Central memory CD8-positive, alpha-beta T cell (primary cell): ENCODE measurements at regions not wholly inside any gene's neighbourhood (a gene's known extent, or its start where the extent isn't known, plus 50 kb on each side); places are given as distances from the start of the nearest gene placed in this dataset.

Experiments
- ATAC-seq: fragments of 150-1000 bp; cut with Tn5 transposase; replicated peaks from 2 replicates; pipeline ENCODE4 v1.10.0; 2022; ENCODE audit warnings: mild to moderate bottlenecking, moderate FRiP score, moderate number of reproducible peaks; ENCODE audit not compliant: poor library complexity, severe bottlenecking; ENCODE audit errors: extremely low read depth
- DNase-seq, 2 donors: peaks; one replicate each; pipeline ENCODE4 v3.0.0; 2021; ENCODE audit warnings: low spot score in 2 of 2
- H3K27ac Mint-ChIP-seq: one replicate; pipeline ENCODE4 v1.8.0; 2022; ENCODE audit warnings: low read depth, mild to moderate bottlenecking, moderate library complexity, mixed read lengths
- H3K27me3 Mint-ChIP-seq: one replicate; pipeline ENCODE4 v1.8.0; 2022; ENCODE audit warnings: mixed read lengths
- H3K36me3 Mint-ChIP-seq: one replicate; pipeline ENCODE4 v1.8.0; 2022; ENCODE audit warnings: mild to moderate bottlenecking, moderate library complexity, mixed read lengths; ENCODE audit not compliant: insufficient read depth
- H3K4me1 Mint-ChIP-seq: one replicate; pipeline ENCODE4 v1.8.0; 2022; ENCODE audit warnings: mixed read lengths
- H3K4me3 Mint-ChIP-seq: one replicate; pipeline ENCODE4 v1.8.0; 2022; ENCODE audit warnings: mild to moderate bottlenecking, moderate library complexity, mixed read lengths
- H3K9me3 Mint-ChIP-seq: one replicate; pipeline ENCODE4 v1.8.0; 2022; ENCODE audit warnings: mixed read lengths

- no peaks in the 10 kb centered on the region for H3K36me3 Mint-ChIP-seq
- no peak for DNase-seq
- no peak overlapping the region for H3K27ac Mint-ChIP-seq
- H3K9me3 Mint-ChIP-seq: peaks cover 5% of the 10 kb centered on the region
- no peak for ATAC-seq
- no peaks in the 10 kb centered on the region for H3K4me1 Mint-ChIP-seq
- no peak overlapping the region for H3K4me3 Mint-ChIP-seq
- no peaks in the 10 kb centered on the region for H3K27me3 Mint-ChIP-seq
These were observed 254.2 kb downstream of the C6orf118 start for GRCh38 chr6:165055231-165055630.

- Mint-ChIP-seq H3K36me3 (no peaks in the 10 kb centered on the region), H3K4me1 (no peaks in the 10 kb centered on the region), H3K27me3 (no peaks in the 10 kb centered on the region), H3K9me3 (peaks cover 15% of the 10 kb centered on the region), H3K27ac (no peak overlapping the region), H3K4me3 (no peak overlapping the region)
- ATAC-seq (no peak), DNase-seq (no peak)
These were observed 256.6 kb downstream of the C6orf118 start for GRCh38 chr6:165052561-165053480.

DNA sequence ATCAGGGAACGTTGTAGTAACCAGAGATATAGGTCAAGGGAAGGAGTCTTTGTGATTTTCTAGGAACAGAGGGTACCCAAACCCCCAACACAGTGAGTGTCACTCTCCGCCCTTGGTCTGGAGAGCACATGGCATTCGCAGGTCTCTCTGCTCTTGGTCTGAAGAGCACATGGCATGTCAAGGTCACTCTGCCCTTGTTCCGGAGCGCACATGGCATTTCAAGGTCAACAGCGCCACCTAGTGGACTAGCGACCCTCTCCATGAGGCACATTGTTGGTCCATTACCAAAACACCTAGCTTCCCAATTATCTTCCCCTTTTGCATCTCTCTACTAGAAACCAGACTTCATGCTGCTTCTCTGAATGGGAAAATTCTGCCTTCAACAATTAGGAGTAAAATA lies 260.0 kb downstream of the C6orf118 start:
- no peak for DNase-seq
- Mint-ChIP-seq H3K27ac (no peak overlapping the region), H3K4me3 (no peak overlapping the region), H3K9me3 (peaks cover 10% of the 10 kb centered on the region), H3K36me3 (no peaks in the 10 kb centered on the region), H3K4me1 (no peaks in the 10 kb centered on the region), H3K27me3 (no peaks in the 10 kb centered on the region)
- ATAC-seq: no peak

- DNase-seq: no peak
- H3K4me1 Mint-ChIP-seq: no peaks in the 10 kb centered on the region
- no peak overlapping the region for H3K27ac Mint-ChIP-seq
- no peak overlapping the region for H3K4me3 Mint-ChIP-seq
- no peaks in the 10 kb centered on the region for H3K36me3 Mint-ChIP-seq
- H3K9me3 Mint-ChIP-seq: peaks cover 15% of the 10 kb centered on the region
- no peaks in the 10 kb centered on the region for H3K27me3 Mint-ChIP-seq
- ATAC-seq: no peak
These were observed 261.5 kb downstream of the C6orf118 start for GRCh38 chr6:165047952-165048351.

DNA sequence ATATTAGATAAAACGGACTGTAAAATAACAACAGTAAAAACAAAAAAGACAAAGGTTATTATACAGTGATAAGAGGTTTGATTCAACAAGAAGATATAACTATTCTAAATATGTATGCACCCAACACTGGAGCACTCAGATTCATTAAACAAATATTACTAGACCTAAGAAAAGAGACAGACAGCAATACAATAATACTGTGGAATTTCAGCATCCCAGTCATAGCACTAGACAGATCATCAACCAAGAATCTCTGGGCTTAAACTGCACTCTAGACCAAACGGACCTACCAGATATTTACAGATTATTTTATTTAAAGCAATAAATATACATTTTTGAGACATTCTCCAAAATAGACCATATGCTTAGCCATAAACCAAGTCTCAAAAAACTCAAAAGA lies 263.8 kb downstream of the C6orf118 start:
- H3K4me1 Mint-ChIP-seq: no peaks in the 10 kb centered on the region
- no peak overlapping the region for H3K27ac Mint-ChIP-seq
- no peaks in the 10 kb centered on the region for H3K36me3 Mint-ChIP-seq
- ATAC-seq: no peak
- no peaks in the 10 kb centered on the region for H3K27me3 Mint-ChIP-seq
- peaks cover 15% of the 10 kb centered on the region for H3K9me3 Mint-ChIP-seq
- DNase-seq: no peak
- no peak overlapping the region for H3K4me3 Mint-ChIP-seq

GRCh38 chr6:165042912-165043311 lies 266.5 kb downstream of the C6orf118 start:
- H3K27ac Mint-ChIP-seq: no peak overlapping the region

DNA sequence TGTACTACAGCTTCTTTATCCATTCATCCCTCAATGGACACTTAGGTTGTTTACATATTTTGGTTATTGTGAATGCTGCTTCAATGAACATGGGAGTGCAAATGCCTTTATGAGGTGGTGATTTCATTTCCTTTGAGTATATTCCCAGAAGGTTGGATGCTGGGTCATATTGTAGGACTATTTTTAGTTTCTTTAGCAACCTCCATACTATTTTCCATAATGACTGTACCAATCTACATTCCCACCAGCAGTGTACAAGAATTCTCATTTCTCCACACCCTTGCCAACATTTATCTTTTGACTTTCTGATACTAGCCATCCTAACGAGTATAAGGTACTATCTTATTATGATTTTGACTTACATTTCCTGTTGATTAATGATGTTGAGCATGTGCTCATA lies 269.0 kb downstream of the C6orf118 start:
- H3K27ac Mint-ChIP-seq: no peak overlapping the region

More at GRCh38 chr6:165042912-165043311, 266.5 kb downstream of the C6orf118 start:
- no peak for ATAC-seq
- Mint-ChIP-seq H3K36me3 (no peaks in the 10 kb centered on the region), H3K9me3 (peaks cover 6% of the 10 kb centered on the region), H3K27me3 (no peaks in the 10 kb centered on the region), H3K4me1 (no peaks in the 10 kb centered on the region), H3K4me3 (no peak overlapping the region)
- DNase-seq: no peak

DNA sequence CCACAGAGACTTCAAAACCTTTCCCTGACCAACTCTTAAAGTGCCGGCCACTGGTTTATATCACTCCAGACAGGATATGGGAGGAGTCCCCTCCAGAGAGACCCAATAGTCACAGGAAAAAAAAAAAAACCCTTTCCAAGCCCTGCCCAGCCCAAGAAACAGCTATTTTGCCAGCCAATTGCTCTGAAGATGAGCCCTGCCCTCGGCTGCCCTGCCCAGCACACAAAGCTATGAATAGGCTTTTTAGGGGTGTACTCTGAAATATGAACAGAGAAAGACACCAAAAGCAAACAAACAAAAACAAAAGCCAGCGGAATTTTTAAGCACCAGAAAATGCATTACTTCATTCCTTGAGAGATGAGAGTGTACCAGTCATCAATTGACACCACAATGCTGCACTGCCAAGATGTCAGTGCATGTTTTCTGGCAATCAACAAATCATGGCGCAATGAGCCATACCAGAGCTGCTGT lies 275.1 kb downstream of the C6orf118 start:
- DNase-seq (no peak), ATAC-seq (no peak)
- H3K27me3 Mint-ChIP-seq: no peaks in the 10 kb centered on the region
- H3K36me3 Mint-ChIP-seq: no peaks in the 10 kb centered on the region
- H3K4me1 Mint-ChIP-seq: no peaks in the 10 kb centered on the region
- no peak overlapping the region for H3K27ac Mint-ChIP-seq
- no peak overlapping the region for H3K4me3 Mint-ChIP-seq
- H3K9me3 Mint-ChIP-seq: peaks cover 20% of the 10 kb centered on the region

More for the DNA sequence above, 269.0 kb downstream of the C6orf118 start:
- ATAC-seq (no peak), DNase-seq (no peak)
- Mint-ChIP-seq H3K4me1 (no peaks in the 10 kb centered on the region), H3K9me3 (peaks cover 17% of the 10 kb centered on the region), H3K27me3 (no peaks in the 10 kb centered on the region), H3K36me3 (no peaks in the 10 kb centered on the region), H3K4me3 (no peak overlapping the region)

DNA sequence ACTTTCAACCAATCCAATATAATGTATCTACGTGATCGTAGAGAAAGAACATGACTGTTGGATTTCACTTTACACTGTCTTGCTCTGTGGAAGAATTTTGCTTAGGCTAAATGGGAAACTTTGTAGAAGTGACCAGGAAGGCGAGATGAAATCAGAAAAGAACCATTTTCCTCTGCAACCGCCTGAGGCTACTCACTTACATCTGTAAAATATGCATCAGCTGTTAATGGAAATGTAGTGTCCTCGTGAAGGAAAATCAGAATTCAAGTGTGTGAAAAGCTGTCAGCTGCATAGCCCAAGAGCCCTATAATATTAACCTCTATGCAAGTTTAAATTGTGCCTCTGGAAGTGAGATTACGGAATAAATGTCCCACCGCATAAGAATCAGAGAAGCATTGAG lies 277.9 kb downstream of the C6orf118 start:
- Mint-ChIP-seq H3K9me3 (peaks cover 18% of the 10 kb centered on the region), H3K36me3 (no peaks in the 10 kb centered on the region), H3K4me3 (no peak overlapping the region), H3K27ac (no peak overlapping the region), H3K4me1 (no peaks in the 10 kb centered on the region), H3K27me3 (no peaks in the 10 kb centered on the region)
- ATAC-seq: no peak
- no peak for DNase-seq

DNA sequence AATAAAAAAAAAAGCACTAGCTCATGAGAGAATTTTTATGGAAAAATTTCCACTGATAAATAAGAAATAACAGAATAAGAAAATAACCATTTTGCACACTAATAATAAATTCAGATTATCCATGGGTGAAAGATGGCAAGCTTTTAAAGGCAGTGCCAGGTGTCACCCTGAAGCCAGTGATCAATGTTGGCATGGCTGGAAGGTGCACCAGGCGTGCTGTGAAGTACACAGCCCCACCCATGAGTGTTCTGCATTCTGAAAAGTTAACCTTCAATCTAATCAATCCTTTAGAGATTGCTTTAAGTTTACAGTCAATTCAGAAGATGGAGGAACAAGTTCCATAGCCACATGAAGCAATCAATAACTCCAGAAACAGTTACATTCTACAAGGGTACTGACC lies 284.4 kb downstream of the C6orf118 start:
- no peak overlapping the region for H3K27ac Mint-ChIP-seq
- no peak overlapping the region for H3K4me3 Mint-ChIP-seq
- H3K9me3 Mint-ChIP-seq: peaks cover 20% of the 10 kb centered on the region

GRCh38 chr6:165019681-165020080 lies 289.7 kb downstream of the C6orf118 start:
- Mint-ChIP-seq H3K4me1 (no peaks in the 10 kb centered on the region), H3K9me3 (peaks cover 5% of the 10 kb centered on the region), H3K27me3 (no peaks in the 10 kb centered on the region), H3K36me3 (no peaks in the 10 kb centered on the region), H3K27ac (no peak overlapping the region), H3K4me3 (no peak overlapping the region)
- no peak for DNase-seq
- ATAC-seq: no peak

More for the DNA sequence above, 284.4 kb downstream of the C6orf118 start:
- H3K4me1 Mint-ChIP-seq: no peaks in the 10 kb centered on the region
- H3K36me3 Mint-ChIP-seq: no peaks in the 10 kb centered on the region
- ATAC-seq: no peak
- DNase-seq: no peak
- no peaks in the 10 kb centered on the region for H3K27me3 Mint-ChIP-seq

GRCh38 chr6:165015676-165016075 lies 293.7 kb downstream of the C6orf118 start:
- DNase-seq (no peak), ATAC-seq (no peak)
- H3K9me3 Mint-ChIP-seq: peaks cover 15% of the 10 kb centered on the region
- no peaks in the 10 kb centered on the region for H3K36me3 Mint-ChIP-seq
- no peak overlapping the region for H3K4me3 Mint-ChIP-seq
- H3K4me1 Mint-ChIP-seq: no peaks in the 10 kb centered on the region
- H3K27ac Mint-ChIP-seq: no peak overlapping the region
- H3K27me3 Mint-ChIP-seq: no peaks in the 10 kb centered on the region

- no peak overlapping the region for H3K4me3 Mint-ChIP-seq
- ATAC-seq (no peak), DNase-seq (no peak)
- H3K27ac Mint-ChIP-seq: no peak overlapping the region
- no peaks in the 10 kb centered on the region for H3K27me3 Mint-ChIP-seq
- peaks cover 15% of the 10 kb centered on the region for H3K9me3 Mint-ChIP-seq
- no peaks in the 10 kb centered on the region for H3K4me1 Mint-ChIP-seq
- no peaks in the 10 kb centered on the region for H3K36me3 Mint-ChIP-seq
These were observed 295.7 kb downstream of the C6orf118 start for GRCh38 chr6:165013701-165014100.
